NCI-H69 (cell line): ENCODE measurements at regions not wholly inside any gene's neighbourhood (a gene's known extent, or its start where the extent isn't known, plus 50 kb on each side); places are given as distances from the start of the nearest gene placed in this dataset.

Experiments used
- DNase-seq: peaks from one replicate; lab custom pipeline; 2025; lab: John Stamatoyannopoulos, UW

DNA sequence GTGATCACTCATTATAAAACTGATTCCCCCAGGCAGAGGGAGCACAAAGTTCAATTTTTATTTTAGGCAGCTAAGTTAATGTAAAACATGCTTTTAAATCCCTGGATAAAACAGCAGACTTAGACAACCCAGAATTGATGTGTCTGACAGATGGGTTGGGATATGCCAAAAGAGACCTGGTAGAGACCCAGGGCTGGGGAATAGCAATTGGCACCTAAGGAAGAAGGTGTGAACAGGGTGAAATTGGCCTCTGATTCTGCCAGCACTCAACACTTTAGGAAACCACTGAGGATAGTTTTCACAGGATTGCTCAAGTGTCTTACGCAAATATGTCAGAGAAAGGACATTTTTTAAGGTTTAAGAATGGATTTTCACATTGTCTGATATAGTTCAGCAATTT, 938.2 kb upstream of the CDH8 start:
- DNase-seq: no peak

DNA sequence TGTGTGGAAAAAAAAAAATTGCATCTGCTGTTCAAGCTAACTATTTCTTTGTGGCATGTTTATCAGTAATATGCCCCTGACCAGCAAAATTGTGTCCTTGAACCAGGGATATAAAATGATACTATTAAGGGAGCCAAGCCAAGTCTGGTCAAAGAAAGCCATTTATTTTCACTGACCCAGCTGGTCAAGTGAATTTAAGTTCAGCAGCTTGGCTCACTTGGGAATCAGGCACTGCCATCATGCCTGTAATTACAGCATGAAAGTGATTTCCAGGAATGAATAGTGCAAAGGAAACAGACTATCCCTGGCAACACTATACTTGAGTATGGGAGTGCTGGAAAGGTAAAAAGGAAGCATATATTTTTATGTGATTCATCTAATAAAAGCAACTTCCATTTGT, 934.6 kb upstream of the CDH8 start:
- DNase-seq: peak; percentile 78

DNA sequence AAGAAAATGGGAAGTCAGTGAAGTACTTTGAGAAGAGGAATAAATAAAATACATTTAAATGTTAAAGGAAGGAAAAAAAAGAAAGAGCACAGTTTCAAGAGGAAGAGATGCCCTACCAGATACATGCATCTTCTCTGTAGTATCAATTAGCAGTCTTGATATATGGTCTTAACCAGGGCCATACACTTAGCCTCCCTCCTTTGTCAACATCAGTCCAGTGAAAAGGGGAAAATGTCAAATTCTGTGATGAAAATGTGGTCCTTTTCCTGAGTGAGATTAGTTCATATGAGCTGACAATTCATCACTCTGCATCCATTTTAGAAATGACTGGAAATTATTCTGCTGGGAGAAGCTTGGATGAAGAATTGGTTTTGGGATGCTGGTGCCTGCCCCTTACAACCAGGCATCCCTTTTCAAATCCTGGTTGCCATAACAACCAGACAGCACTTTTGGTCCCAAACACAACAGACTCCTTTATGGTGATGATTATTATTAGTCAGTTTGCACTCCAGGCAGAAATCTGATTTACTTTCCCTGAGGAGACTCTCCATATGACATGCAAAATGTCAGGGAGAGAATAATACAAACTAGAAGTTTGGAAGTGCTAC, 933.6 kb upstream of the CDH8 start:
- peak; percentile 28 for DNase-seq

DNA sequence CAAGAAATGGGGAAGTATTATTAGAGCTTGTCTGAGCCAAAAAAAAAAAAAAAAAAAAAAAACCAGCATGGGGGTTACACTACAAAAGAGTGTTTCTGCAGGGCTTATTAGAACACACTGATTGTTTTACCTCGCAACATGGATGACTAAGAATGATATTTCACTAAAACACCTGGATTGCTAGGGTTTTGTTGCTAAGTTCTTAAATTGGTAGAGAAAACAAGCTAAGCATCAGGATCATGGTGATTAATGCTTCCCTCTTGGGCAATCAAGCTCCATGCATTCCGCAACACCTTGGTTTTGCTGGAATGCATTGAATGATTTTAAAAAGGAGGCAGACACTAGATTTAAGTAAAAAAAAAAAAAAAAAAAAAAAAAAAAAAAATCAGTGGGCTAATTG, 931.4 kb upstream of the CDH8 start:
- no peak for DNase-seq

DNA sequence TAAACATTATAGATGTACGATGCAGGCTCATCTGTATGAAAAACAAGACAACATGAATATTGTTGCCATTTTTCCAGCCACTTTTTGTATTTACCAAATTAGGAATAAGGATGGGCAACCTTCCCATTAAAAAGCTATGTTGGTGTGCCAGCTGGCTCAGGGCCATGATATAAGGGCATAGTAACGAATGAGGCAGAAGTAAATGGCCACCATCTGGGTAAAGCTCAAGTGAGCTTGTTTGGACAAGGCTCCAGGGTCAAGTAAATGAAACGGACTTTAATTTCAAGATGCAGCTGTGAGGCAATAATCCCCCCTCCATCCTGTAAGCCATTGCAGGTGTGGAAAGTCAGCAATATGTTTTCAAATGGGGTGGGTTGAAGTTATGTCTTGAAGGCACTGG, 930.9 kb upstream of the CDH8 start:
- peak; percentile 96 for DNase-seq

DNA sequence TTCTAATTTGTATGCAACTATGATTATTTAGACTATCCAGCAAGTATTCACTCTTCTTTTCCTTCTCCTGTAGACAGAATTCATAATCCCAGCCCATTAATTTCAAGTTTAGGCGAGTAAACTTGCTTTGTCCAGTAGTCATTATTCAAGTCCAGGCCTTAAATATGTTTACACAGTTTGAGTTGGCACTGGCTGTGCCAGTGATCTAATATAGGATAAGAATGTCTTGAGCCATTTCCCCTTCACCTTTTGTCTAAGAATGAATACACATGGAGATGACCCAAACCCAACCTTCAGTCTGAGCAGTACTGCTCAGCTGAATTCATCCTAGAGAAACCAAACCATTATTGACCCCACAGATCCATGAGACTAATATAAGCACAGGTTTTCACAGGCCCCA, 930.4 kb upstream of the CDH8 start:
- DNase-seq: peak; percentile 89

DNA sequence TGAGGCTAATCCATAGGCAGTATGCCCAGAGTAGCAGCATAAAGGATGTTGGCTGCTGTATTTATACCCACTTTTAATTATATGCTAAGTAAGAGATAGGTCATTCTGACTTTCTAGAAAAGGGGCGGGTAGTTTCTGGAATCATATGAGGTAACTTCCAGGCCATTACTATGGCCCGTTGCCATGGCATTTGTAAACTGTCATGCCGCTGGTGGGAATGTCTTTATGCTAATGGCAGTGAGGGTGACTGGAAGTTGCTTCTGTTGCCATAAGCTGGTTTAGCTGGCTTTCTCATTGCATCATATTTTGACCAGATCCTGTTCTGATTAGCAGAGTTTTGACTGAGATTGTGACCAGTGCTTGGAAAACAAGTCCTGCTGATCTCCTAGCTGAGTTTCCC, 929.6 kb upstream of the CDH8 start:
- DNase-seq: peak; percentile 31

DNA sequence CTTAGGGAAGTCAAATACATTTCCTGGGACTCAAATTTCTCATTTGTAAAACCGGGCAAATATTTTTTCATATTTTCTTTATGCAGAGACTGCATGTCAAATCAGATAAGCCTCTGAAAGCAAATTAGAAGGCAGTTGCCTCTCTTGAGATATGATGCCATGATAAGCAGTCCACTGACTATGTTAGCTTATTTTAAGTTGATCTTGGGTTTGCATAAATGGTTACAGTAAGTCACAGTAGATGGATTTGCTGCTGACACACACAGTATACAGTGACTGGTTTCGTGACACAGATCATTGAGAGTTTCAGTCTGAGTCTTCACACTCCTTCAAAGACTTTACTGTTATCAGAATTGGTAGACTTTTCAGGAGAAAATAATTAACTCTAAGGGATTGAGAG, 927.6 kb upstream of the CDH8 start:
- DNase-seq: no peak

DNA sequence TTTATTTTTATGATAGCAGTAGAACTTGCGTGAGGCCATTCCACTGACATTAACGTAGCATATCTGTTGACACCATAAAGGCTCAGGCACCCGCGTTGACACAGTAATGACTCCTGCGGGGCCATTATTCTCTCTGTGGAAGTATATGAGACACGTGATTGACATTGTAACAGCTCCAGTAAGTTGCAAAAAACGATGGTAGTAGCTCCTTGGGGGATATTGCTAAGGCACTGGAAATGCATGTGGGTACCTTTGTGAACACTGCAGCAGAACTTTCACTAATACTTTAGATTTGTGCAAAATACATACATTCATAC, 918.8 kb upstream of the CDH8 start:
- DNase-seq: peak; percentile 25

DNA sequence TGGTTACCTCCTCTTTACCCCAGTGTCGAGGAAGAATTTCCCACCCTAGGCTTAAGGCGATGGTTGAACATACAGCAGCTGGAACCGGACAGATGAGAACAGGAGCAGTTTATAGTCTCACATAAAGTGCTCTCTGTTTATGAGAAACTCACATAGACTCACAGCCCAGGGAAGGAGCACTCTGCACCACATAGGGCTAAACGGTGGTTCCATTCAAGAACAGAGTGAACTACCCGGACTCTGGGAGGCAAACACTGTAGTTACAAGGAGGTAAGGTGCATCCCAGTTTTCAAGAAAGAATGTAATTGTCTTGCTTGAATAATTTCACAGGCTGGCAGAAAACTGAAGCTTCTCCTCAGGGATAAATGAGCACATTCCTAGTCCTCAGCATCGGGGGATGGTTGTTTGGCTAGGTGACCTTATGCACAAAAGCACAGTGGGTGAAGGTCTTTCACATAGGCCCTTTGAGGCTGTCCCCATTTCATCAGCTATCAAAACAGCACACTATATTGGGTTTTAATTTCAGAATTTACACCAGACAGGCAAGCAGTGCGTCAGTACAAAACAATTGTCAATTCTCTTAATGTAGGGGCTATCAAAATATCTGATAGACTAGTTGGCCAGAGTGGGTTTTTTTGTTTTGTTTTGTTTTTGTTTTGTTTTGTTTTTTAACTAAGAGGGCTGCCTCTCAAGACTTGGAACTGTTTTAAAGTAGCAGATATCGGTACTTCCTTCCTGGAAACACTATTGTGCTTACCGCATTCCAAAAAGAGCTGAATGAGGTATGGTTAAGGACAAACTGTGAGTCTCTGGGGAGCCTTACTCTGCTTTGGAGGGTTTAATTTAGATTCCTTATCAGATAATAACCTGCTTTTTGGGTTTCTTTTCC, 918.1 kb upstream of the CDH8 start:
- DNase-seq: no peak

DNA sequence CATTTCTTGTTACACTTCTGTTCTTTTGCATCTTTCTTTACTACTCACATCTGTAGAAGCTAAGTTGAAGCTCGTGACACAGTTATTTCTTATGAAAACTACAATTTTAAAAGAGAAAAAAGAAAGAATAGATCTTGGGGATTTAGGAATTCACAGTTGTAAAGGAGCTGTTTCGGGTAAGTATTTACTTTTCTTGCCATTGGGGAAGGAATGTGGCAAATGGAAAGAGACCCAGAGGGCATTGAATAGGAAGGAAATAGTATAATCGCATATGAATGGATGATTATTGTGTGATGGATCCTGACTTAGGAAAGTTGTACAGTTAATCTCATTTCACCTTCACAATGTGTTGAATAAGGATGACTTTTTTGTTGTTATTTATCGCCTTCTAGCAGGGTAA, 914.1 kb upstream of the CDH8 start:
- no peak for DNase-seq

DNA sequence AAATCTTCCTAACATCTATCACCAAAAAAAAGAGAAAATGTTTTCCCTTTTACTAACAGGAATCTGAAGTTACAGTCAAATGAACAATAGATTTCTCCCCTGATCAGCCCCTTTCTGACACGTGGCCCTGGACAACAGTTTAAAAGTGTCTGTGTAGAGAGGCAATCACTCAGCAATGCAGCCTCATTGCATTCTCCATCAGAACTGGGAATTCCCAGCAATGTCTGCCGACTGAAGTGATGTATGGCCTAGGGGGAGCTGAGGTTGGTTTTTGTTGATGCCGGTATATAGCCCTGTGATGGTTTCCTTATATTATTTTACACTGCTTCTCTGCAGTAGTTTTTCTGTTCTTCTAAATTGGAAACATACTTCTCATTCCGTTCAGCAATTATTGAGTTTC, 904.3 kb upstream of the CDH8 start:
- DNase-seq: peak; percentile 23

DNA sequence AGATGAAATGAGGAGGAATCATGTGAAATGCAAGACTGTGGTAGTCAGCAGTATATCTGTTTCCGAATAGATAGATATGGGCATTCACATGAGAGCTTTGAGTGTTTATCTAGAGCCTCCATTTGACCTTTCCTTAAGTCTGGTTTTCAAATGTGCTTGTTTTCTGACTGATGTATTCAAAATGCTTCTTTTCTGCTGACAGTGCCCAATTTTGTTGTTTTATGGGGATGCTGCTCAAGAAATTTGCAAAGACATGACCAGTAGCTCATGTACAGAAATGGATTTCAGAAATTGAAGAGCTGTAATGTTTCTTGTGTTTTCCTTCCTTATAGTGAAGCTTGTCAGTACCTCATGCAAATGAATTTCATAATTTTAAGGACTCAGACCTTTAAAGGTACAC, 903.4 kb upstream of the CDH8 start:
- no peak for DNase-seq

DNA sequence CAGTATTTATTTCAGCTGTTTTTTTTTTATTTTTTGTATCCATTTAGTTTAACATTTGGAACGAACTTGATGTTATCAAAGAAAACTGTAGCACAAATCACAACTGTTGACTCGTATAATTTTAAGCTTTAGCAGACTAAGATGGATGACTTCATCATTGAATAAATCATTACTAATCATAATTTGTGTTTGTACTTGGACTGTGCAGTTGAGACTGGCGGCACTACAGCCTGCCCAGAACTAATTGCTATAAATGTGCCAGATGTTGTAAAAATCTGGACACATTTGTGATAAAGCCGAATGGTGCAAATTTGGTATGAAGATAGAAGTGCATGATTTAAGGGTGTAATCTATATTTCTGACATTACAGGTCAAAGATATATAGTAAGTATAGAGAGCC, 897.7 kb upstream of the CDH8 start:
- DNase-seq: peak; percentile 83

DNA sequence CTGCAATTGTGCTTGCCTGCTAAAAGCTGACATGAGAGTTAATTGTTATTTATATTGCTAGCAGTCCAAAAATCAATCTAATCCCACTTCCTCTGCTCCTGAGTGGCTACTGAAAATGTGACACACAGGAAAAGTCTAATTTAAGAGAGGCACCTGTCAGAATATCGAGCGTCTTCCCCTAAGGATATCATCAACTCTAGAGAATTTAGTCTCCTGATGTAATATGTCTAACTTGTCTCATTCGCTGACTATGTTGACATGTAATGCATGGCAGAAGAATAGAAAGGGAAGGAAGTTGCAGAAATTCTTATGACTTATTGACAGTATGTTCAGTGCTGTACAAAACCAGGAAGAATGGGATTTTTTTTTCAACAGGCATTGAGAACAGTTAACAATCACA, 893.4 kb upstream of the CDH8 start:
- DNase-seq: no peak

DNA sequence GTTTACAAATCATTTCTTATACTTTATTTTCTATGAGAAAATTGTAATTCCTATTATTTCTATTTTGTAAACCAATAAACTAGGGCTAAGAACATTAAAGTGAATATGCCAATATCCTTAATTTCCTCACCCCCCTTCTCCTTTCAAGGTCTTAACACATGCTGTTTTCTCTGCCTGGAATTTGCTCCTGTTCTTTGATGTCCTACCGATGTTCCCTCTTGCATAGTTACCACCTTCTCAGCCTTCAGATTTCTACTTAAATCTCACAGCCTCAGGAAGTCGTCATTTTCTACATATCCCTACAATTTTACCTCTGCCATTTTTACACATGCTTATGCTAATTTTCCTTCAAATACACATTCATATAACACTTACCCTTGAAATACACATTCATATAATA, 890.9 kb upstream of the CDH8 start:
- no peak for DNase-seq

DNA sequence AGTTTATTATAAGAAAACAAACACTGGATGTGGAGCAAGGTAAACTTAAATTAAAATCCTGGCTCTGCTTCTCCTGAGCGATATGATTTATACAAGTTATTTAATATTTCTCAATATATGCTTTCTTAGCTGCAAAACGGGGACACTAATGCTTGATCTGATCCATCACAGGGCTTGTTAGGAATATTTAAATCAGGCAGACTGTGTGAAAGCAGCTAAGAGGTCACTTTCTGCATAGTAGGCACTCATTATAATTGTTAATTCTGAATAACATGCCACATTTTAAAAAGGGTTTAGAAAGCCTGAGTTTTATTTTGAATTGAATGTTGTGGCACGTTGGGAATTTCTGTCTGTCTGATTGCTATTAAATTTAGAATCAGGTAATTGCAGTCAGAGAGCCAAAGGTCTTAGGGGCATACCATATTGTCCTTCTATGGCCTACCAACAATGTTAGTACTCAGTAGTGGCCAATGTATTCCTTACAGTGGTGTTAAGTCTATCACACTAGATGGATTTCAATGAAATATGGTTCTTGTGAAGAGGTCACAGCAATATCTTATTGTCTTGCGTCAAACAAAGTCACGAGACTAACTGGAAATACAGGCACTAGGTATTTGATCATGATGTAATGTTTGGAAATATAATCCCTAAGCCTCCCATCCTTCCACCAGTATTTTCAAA, 890.0 kb upstream of the CDH8 start:
- no peak for DNase-seq

DNA sequence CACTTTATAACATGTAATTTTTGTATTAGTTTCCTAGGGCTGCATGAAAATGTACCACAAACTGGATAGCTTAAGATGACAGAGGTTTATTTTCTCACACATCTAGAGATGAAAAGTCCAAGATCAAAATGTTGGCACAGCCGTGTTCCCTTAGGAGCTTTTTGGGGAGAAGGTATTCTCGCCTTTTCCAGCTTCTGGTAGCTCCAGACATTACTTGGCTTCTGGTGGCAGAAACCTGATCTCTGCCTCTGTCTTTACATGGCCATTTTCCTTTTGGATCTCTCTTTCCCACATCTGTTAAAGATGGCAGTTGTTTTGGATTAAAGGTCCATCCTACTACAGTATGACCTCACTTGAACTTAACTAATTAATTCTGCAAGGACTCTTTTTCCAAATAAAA, 885.7 kb upstream of the CDH8 start:
- peak; percentile 21 for DNase-seq

DNA sequence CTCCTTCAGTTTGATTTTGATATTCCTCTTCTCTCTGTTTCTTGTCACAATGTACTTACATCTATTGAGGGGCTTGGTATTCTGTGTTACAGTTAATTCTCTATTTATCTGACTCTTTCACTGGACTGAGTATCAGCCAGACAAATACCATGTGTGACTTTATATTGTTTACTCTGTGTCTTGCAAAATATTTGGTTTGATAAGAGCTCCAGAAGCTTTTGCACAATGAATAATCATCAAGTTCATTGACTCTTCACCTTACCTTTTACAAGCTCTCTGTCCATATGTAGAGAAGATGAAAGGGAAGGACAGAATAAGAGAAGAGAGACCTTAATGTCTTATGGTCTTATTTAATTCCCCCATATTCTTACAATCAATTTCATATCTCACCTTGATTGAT, 877.7 kb upstream of the CDH8 start:
- DNase-seq: no peak

DNA sequence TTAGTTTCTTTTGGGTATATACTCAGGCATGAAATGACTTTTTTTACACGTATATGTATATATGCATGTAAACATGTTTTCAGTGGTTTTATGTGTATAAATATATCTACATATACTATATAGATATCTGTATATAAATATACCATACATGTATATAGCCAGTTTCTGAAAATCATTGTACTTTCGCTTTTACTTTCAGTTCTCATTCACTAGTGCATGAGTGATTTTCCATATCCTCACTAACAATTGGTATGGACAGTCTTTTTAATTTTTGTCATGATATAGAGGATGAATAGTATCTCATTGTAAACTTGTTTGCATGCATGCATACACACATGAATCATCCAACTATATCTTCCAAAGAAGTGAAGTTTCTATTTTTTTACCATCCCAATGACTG, 877.1 kb upstream of the CDH8 start:
- no peak for DNase-seq

DNA sequence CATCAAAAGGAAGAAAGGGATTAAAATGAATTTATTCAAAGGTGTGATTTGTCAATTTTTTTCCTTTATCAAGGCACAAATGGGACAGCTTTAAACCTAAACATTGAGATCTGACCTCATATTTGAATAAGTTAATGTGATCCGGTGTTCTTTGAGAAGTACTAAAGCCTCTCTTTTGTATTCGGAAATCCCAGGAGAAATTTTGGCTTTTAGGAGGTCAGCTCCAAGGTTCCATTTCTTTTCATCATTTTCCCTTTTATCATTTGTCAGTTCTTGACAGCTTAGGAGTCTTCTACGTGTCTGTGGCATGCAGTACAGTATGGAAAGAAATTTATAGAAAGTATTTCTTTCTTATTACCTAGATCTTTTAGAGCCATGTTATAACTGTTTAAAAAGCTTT, 873.4 kb upstream of the CDH8 start:
- peak; percentile 52 for DNase-seq

DNA sequence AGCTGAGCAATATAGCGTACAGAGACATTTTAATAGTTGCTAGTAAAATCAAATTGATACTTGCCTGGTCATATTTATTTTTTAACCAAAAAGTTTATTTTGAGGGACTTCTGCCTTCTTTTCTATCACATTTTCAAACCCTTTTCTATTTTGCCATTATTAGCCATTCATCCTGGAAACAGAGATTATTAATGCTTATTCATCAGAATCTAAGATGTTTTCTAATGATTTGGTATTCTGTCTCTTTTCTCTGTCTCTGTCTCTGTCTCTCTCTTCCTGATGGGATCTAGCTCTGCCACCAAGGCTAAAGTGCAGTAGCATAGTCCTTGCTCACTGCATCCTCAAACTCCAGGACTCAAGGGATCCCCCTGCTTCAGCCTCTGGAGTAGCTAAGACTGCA, 871.3 kb upstream of the CDH8 start:
- no peak for DNase-seq

DNA sequence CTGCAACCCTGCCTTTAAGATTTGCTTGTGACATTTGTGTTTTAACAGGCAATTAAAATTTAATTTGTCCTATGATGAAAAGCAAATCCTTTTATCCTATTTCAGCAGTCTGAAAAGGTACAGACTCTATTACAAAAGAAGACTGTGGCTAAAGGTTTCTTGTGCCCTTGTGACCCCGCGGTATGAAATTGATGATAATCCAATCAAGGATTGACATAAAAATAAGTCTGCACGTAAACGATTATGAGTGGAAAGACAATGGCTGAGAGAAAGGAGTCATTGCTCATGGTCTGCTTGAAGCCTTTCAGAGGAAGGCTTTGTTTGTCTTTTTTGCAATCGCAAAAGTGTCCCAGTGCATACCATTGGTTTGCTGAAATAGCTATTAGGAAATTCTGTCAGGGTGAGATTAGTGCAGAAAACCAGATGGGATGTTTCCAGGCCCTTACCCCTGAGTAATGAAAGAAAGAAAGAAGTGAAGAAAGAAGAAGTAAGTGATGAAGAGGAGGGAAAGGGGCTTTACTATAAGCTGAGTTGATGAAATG, 867.8 kb upstream of the CDH8 start:
- DNase-seq: no peak
